ENCODE measurements at regions not wholly inside any gene's neighbourhood (a gene's known extent, or its start where the extent isn't known, plus 50 kb on each side); places are given as distances from the start of the nearest gene placed in this dataset.

GRCh38 chr4:89482926-89483595 is 175.5 kb upstream of the GPRIN3 start:
- Histone ChIP-seq H3K18ac (ENCODE audit: insufficient read length, low read depth, low read length) (no peak overlapping the region), H3T11ph (ENCODE audit: low read length) (no peak overlapping the region), H3K4me2 (ENCODE audit: insufficient read depth, insufficient read length, low read length) (no peak overlapping the region), H4K5ac (ENCODE audit: insufficient read length, low read depth, low read length) (no peak overlapping the region), H2BK12ac (ENCODE audit: insufficient read length, low read depth, low read length) (no peak overlapping the region), H3K23me2 (ENCODE audit: insufficient read length, low read depth, low read length, poor library complexity, severe bottlenecking) (no peaks in the 10 kb centered on the region), H3K56ac (ENCODE audit: insufficient read length, low read depth, low read length) (no peak overlapping the region), H3K79me2 (ENCODE audit: insufficient read depth, low read length) (no peaks in the 10 kb centered on the region), H3K27ac (ENCODE audit: insufficient read length, low read depth, low read length) (no peak overlapping the region), H3K27me3 (ENCODE audit: insufficient read depth, low read length) (no peaks in the 10 kb centered on the region), H3K14ac (ENCODE audit: insufficient read depth, low read length) (no peak overlapping the region), H2BK120ac (ENCODE audit: low read depth, low read length, poor library complexity, severe bottlenecking) (no peak overlapping the region), H4K8ac (replicated peaks; ENCODE audit: insufficient read length, low read depth, low read length) (no peak overlapping the region), H3K4me1 (ENCODE audit: insufficient read depth, low read length) (no peaks in the 10 kb centered on the region), H4K91ac (ENCODE audit: insufficient read length, low read depth, low read length) (no peak overlapping the region), H3K9ac (ENCODE audit: extremely low read depth, insufficient read length, low read length) (no peak overlapping the region), H2BK20ac (ENCODE audit: low read depth, low read length, poor library complexity, severe bottlenecking) (no peak overlapping the region), H4K20me1 (ENCODE audit: control insufficient read depth, insufficient read depth, insufficient read length) (no peaks in the 10 kb centered on the region), H3K23ac (ENCODE audit: insufficient read length, low read depth, low read length) (no peak overlapping the region), H3K79me1 (ENCODE audit: insufficient read depth, low read depth, low read length, poor library complexity, severe bottlenecking) (no peaks in the 10 kb centered on the region), H2BK15ac (ENCODE audit: low read depth, low read length) (no peak overlapping the region), H3K9me3 (ENCODE audit: control insufficient read depth, low read depth, low read length) (no peaks in the 10 kb centered on the region), H2AFZ (ENCODE audit: low read length) (no peak overlapping the region), H3K4ac (ENCODE audit: low read depth, low read length) (no peak overlapping the region), H2BK5ac (ENCODE audit: insufficient read length, low read length) (no peak overlapping the region), H2AK5ac (ENCODE audit: insufficient read length, low read length) (no peak overlapping the region)
- no CpG with 5 or more reads among the region's 8 CpGs for WGBS (ENCODE audit: extremely low coverage, insufficient read length, low lambda C conversion rate)
- H3K27ac Mint-ChIP-seq = no peak overlapping the region
- TF ChIP-seq CTCF (conservative IDR thresholded peaks at IDR 0.05) = no peak
- peaks cover 3 to 6% of the 10 kb centered on the region in 2 experiments; a peak in 2 of 5 replicates for H3K9me3 Mint-ChIP-seq
- H3K4me1 Mint-ChIP-seq = no peaks in the 10 kb centered on the region
- H3K36me3 Mint-ChIP-seq (ENCODE audit: insufficient read depth in 1 of 3, low read depth in 3 of 3) = no peaks in the 10 kb centered on the region; a peak in 1 of 7 replicates
- DNase-seq = no peak
- H3K27me3 Mint-ChIP-seq (ENCODE audit: low read depth) = no peaks in the 10 kb centered on the region
- H3K4me3 Mint-ChIP-seq = no peak overlapping the region

All from H9 (cell line).